GM18508 (cell line): ENCODE measurements at regions not wholly inside any gene's neighbourhood (a gene's known extent, or its start where the extent isn't known, plus 50 kb on each side); places are given as distances from the start of the nearest gene placed in this dataset.

Experiments used
- ATAC-seq: cut with Tn5 transposase; IDR thresholded peaks from one replicate; pipeline ENCODE4 v1.9.1; 2021; ENCODE audit warnings: moderate number of reproducible peaks; ENCODE audit not compliant: insufficient read depth, unreplicated experiment

- ATAC-seq, result no peak
Observed at GRCh38 chr5:144941004-144941403, 770.3 kb downstream of the KCTD16 start.

DNA sequence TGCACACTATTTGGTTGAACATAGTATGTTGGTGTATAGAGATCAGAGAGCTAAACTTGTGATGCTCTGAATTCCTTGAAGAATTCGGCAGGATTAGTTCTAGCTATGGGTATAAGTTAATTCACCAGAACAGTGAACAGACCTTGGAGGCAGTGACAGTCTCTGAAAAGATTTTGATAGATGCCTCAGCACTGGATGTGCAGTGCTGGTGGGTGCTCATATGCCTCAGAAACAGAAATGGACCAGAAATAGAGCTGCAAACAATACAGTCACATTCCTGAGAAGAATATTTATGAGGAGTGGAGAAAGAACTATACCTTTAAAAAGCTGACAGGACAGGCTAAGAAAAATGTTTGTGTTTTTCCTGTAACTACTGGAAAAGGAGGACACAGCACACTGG lies 747.7 kb downstream of the KCTD16 start:
- ATAC-seq, result no peak

DNA sequence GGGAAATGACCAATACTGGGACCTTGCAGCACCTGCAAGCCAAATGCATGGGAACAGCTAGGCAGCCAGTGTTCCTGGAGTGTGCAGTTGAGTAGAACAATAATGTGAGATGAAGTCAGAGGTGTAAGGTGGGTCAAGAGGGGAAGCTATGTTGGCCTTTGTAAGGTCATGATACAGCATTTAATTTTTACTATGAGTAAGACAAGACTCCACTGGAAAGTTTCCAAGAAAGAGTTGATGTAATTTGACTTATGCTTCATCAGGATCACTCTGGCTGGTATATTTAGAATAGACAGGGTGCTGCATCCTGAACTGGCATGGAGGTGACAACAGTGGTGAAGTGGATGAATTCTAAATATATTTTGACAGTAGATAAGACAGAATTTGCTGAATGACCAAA lies 744.8 kb downstream of the KCTD16 start:
- no peak for ATAC-seq

GRCh38 chr5:144913661-144914060 lies 743.0 kb downstream of the KCTD16 start:
- no peak for ATAC-seq

- ATAC-seq, result no peak
Observed at GRCh38 chr5:144896473-144896872, 725.8 kb downstream of the KCTD16 start.

GRCh38 chr5:144886668-144887067 lies 716.0 kb downstream of the KCTD16 start:
- no peak for ATAC-seq

GRCh38 chr5:144882739-144883283 lies 712.1 kb downstream of the KCTD16 start:
- ATAC-seq, result no peak

DNA sequence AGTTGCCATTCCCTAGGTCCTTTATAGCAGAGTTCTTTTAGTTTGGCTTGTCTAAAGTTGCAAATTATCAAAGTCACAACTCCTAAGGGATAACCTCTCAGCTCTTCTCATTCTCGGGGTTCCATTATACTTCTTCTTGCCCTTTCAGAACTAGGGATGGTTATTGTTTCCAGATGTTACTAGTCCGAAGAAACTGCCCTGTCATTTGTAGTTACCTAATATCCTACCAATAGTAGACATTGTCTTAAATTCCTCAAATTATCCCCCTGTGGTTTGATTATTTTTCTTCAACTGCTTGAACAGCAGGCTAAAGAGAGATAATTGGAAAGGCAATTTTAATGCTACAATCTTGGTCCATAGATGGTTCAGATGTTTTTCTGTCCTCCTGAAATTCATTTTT lies 709.8 kb downstream of the KCTD16 start:
- ATAC-seq, result no peak

DNA sequence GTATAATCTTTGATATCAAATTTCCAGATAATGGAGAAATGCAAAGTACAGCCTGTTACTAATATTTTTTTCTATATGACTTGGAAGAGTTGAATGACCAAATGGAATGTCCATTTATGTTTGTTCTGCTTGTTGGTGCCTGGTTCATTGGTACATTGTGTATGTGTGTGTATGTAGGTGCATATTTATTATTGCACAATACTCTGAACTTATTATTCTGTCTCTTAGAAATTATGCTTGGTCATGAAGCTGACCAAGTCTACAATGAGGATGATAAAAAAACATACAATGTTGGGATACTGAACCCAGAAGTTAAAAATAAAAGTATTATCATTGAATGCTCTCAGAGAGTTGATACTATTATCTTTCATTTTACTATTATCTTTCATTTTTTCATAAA lies 706.3 kb downstream of the KCTD16 start:
- no peak for ATAC-seq

GRCh38 chr5:144873076-144873475 lies 702.4 kb downstream of the KCTD16 start:
- no peak for ATAC-seq

GRCh38 chr5:144864118-144864517 lies 693.4 kb downstream of the KCTD16 start:
- no peak for ATAC-seq

- ATAC-seq, result no peak
Observed at GRCh38 chr5:144857454-144857853, 686.8 kb downstream of the KCTD16 start.

- no peak for ATAC-seq
Observed at GRCh38 chr5:144844086-144844485, 673.4 kb downstream of the KCTD16 start.

DNA sequence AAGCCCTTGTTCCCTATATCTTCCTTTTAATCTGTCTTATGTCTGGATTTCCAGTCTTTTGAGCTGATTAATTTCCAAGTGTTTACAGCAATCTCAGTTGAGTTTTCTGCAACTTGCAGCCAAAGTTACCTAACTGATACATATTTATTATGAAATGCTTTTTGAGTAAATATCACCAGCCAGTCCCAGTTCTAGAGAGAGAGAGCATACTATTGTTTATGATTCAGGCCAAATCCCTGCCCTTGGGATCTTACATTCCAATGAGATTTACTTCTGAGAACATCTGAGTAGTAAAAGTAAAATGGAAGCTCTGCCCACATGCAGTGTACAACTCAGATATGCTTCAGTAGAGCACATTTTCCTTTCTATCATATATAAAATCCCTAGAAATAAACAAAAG lies 661.7 kb downstream of the KCTD16 start:
- ATAC-seq, result no peak

GRCh38 chr5:144831650-144832049 lies 661.0 kb downstream of the KCTD16 start:
- ATAC-seq, result no peak

DNA sequence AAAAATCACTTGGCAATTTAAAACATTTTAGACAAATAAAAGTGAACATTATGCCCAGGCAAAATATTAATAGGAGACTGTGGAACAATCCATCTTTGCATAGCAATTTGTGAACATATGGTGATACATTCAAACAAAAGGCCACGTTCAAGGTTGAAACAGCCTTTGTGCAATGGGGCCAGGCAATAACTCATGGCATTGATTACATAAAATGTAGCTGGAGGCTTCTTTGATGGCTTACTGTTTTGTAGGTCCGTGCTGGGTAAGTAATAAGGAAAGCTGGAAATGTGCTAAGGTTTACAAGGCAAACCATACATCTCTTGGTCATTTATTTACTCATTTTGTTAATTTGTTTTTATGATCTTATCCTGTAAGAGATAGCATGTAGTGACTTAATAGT lies 651.8 kb downstream of the KCTD16 start:
- ATAC-seq, result no peak

- ATAC-seq, result no peak
Observed at GRCh38 chr5:144820278-144820677, 649.6 kb downstream of the KCTD16 start.

DNA sequence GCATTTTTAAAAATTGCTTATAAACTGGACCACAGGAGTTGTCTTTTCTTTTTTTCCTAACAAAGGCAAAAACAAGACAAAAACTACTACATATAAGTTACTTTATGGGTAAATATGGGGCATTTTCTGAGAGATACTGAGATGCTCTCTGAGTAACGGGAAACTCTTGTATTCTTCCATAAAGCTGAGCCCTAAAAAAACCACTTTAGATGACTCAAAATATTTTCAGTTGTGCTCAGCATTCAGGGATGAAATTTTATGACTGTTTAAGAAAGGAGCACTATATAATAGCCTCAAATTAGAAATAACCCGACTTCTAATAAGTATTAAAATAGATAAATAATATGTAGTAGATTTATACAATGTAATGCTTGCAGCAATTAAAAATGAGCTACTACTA lies 644.5 kb downstream of the KCTD16 start:
- ATAC-seq, result no peak

DNA sequence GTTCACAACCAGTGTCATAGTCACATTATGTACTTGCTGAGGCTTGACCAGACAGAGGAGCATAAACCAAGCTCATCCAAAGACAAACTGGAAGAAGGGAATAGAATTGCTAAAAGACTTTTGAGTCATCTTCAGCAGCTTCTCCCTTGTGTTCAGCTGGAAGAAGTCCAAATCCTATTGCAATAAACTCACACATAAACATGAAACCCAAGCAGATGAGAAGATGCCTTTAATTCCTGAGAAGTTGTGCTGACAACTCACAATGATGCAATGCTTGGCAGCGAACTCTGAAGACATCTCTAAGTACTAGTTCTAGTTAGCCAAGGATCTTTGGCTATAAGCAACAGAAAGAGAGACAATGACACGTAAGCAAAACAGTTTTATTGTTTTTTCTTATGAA lies 642.1 kb downstream of the KCTD16 start:
- no peak for ATAC-seq

- no peak for ATAC-seq
Observed at GRCh38 chr5:144800169-144800568, 629.5 kb downstream of the KCTD16 start.

GRCh38 chr5:144798595-144798994 lies 627.9 kb downstream of the KCTD16 start:
- ATAC-seq, result no peak

GRCh38 chr5:144794922-144795321 lies 624.2 kb downstream of the KCTD16 start:
- no peak for ATAC-seq

DNA sequence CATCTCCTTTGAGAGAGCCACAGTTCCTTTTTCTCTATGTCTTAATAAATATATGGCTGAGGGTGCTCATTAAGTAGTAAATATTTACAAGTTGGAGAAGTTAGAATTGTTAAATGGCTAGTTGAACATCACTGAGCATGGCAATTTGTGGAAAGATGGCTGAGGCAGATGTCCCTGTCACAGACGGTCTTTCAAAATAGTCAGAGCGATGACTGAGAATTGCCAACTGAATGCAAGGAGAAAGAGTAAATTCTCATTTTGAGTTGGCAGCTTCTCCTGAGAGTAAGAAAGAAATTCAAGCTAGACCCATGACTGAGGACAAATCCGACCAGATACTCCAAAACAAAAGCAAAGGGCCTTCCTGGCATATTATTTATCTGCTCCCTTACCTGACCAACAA lies 617.9 kb downstream of the KCTD16 start:
- no peak for ATAC-seq
